HG02588 (cell line): ENCODE measurements at regions not wholly inside any gene's neighbourhood (a gene's known extent, or its start where the extent isn't known, plus 50 kb on each side); places are given as distances from the start of the nearest gene placed in this dataset.
"Not testable (repeated sequence)": the region's sequence is repeated elsewhere in the genome, so short reads cannot be mapped to it uniquely, and the experiment has no call there.

Experiments used
- ATAC-seq: cut with Tn5 transposase; IDR thresholded peaks from one replicate; pipeline ENCODE4 v1.9.1; 2021; ENCODE audit warnings: mild to moderate bottlenecking, moderate library complexity; ENCODE audit not compliant: unreplicated experiment

DNA sequence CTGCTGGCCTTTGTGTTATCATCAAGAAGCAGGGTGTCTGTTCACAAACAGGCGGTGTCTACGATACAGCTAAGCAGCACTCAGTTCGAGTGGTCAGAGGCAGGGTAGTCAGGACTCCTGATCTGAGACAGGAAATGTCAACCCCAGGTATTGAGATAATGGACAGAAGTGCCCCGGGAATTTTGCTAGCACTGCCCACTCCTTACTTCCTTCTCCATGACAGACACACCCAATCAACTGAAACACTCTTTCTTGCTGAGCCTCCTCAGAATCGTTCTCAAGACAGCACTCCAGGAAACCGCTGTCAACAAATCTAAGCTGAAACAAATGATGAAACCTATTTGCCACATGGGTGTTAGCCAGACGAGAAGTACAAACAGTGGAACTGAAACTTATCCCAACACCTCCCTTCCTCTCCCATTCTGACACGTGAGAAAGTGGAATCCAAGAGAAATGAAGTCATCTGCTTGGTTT lies 109.3 kb downstream of the GTF2IRD2B start:
- ATAC-seq, result not testable (repeated sequence)

GRCh38 chr7:75205367-75206085 lies 113.1 kb downstream of the GTF2IRD2B start:
- ATAC-seq, result not testable (repeated sequence)

DNA sequence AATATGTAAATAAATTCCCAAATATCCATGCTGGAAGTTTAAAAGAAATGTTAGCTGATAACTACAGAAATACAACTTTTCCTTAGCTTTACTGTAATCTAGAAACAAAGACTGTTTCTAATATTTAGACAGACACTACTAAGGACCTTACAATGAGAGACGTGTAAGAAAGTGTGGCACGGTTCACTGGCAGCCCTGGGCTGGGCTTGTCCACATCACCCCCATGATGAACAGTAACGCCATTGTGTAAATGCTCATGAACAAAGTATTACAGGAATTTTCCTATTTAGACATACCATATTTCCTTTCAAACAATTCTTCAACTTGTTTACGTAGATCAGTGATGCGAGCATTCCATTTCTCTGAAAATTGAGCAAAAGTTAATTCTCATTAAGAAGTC lies 123.1 kb downstream of the GTF2IRD2B start:
- ATAC-seq, result not testable (repeated sequence)

- not testable (repeated sequence) for ATAC-seq
Measured at GRCh38 chr7:75216963-75217362, 124.6 kb downstream of the GTF2IRD2B start.

- ATAC-seq, result not testable (repeated sequence)
Measured at GRCh38 chr7:75226102-75226501, 133.7 kb downstream of the GTF2IRD2B start.

DNA sequence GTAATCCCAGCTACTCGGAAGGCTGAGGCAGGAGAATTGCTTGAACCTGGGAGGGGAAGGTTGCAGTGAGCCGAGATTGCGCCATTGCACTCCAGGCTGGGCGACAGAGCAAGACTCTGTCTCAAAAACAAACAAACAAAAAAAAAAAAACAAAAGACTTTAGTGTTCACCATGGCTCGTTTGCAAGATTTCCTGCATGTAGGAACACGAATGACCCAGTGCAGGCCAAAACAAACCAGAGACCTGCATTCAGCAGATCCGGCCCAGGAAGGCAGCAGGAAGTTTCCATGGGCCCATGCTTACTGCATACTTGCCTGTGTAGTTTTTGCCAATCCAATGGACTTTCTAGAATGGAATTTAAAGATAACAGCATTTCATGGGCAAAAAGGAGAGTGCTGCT lies 137.2 kb downstream of the GTF2IRD2B start:
- not testable (repeated sequence) for ATAC-seq

- ATAC-seq, result not testable (repeated sequence)
Measured at GRCh38 chr7:75230558-75230957, 138.2 kb downstream of the GTF2IRD2B start.

GRCh38 chr7:75235092-75235826 lies 142.9 kb downstream of the GTF2IRD2B start:
- ATAC-seq, result not testable (repeated sequence)

DNA sequence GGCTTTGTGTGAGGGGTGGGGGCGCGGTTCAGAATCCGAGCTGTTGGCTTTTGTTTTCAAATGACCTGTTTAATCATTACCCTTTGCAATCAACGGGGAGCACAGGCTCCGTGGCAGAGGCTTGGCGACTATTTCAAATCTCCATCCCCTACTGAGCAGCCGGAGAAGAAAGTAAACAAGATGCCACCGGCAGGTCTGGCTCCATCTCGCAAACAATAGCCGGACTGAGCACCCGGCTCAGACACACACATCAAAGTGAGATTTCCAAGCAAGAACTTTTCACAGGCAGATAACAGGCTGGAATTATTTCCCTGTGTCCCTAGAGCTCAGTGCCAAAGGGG lies 143.4 kb downstream of the GTF2IRD2B start:
- ATAC-seq, result not testable (repeated sequence)

- peak; percentile 87 for ATAC-seq
Measured at GRCh38 chr7:75237255-75238187, 145.1 kb downstream of the GTF2IRD2B start.

- not testable (repeated sequence) for ATAC-seq
Measured at GRCh38 chr7:75238309-75238708, 145.9 kb downstream of the GTF2IRD2B start.

GRCh38 chr7:75243638-75244037 lies 151.2 kb downstream of the GTF2IRD2B start:
- not testable (repeated sequence) for ATAC-seq

DNA sequence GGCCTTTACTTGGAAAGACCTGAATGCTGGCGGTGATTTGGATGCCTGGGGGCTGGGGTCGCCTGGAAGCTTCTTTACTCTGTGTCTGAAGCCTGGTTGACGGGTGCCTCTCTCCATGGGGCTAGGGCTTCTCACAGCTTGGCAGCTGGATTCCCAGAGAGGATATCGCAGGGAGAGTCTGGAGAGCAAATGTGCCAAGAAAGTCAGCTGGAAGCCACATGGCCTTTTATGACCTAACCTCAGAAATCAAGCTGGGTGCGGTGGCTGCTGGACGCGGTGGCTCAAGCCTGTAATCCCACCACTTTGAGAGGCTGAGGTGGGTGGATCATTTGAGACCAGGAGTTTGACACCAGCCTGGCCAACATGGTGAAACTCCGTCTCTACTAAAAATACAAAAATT lies 147.2 kb upstream of the TRIM73 start:
- ATAC-seq, result not testable (repeated sequence)

GRCh38 chr7:75254238-75254637 lies 141.2 kb upstream of the TRIM73 start:
- not testable (repeated sequence) for ATAC-seq

GRCh38 chr7:75257442-75257841 lies 138.0 kb upstream of the TRIM73 start:
- ATAC-seq, result not testable (repeated sequence)

- ATAC-seq, result not testable (repeated sequence)
Measured at GRCh38 chr7:75259454-75260003, 135.9 kb upstream of the TRIM73 start.

DNA sequence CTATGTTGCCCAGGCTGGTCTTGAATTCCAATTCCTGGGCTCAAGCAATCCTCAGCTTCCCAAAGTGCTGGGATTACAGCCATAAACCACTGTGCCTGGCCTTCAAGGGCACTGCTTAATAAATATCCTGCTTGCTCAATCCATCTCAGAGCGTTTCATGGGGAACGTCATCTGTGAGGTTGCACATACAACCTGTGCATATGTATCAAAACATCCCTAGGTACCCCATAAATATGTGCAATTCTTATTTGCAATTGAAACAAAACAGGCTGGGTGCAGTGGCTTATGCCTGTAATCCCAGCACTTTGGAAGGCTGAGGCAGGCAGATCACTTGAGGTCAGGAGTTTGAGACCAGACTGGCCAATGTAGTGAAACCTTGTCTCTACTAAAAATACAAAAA lies 133.8 kb upstream of the TRIM73 start:
- ATAC-seq, result not testable (repeated sequence)

- not testable (repeated sequence) for ATAC-seq
Measured at GRCh38 chr7:75268158-75268557, 127.3 kb upstream of the TRIM73 start.

DNA sequence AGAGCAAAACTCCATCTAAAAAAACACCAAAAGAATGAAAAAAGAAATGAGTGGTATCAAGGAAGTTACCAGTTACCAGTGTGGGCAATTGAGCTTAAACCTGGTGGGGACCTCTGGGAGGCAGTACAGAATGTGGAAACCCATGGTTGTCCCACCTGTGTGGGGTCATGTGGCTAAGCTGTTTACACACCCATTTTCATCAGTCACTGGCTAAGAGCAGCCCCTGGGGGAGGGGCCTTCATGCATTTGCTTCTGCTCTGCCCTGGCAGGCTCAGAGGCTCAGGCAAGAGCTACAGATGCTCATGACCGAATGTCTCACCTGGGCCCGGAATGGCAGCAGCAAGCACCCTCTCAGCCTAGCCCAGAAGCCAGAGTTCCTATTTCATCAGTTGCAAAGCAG lies 126.3 kb upstream of the TRIM73 start:
- ATAC-seq, result not testable (repeated sequence)

DNA sequence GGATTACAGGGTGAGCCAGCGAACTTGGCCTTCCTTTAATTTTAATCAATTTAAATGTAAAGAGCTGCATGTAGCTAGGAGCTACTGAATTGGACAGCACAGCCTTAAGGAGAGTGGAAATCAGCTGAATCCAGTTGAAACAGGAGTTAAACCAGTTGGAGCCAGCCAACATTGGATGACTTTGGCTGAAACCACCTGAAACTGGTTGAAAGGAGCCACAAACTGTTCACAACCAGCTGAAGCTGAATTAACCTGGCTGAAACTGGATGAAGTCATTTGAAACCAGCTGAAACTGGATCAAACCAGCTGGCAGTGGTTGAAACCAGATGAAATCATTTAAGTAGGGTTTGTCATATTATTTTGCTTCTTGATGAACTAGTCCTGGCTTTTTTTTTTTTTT lies 121.3 kb upstream of the TRIM73 start:
- ATAC-seq, result not testable (repeated sequence)
